ENCODE measurements at regions not wholly inside any gene's neighbourhood (a gene's known extent, or its start where the extent isn't known, plus 50 kb on each side); places are given as distances from the start of the nearest gene placed in this dataset.
"Not testable (repeated sequence)": the region's sequence is repeated elsewhere in the genome, so short reads cannot be mapped to it uniquely, and the experiment has no call there.

GRCh38 chrX:9374555-9374954 is 90.3 kb upstream of the TBL1X start:
- H3K9me3 ChIP-seq (ENCODE audit: low read depth): no peaks in the 10 kb centered on the region
- H3K4me1 ChIP-seq (ENCODE audit: low read depth): no peaks in the 10 kb centered on the region
- no peaks in the 10 kb centered on the region for H3K36me3 ChIP-seq
- H3K4me3 ChIP-seq: no peak overlapping the region
- TF ChIP-seq CTCF (IDR thresholded peaks at IDR 0.05; ENCODE audit: low read depth, low read length): no peak
- no peak overlapping the region for H3K27ac ChIP-seq
- no peaks in the 10 kb centered on the region for H3K27me3 ChIP-seq
- DNase-seq (ENCODE audit: low read depth in 1 of 2, low spot score in 1 of 2): no peak

- Histone ChIP-seq H3K4me1 (ENCODE audit: low read depth) (no peaks in the 10 kb centered on the region), H3K27ac (no peak overlapping the region), H3K27me3 (no peaks in the 10 kb centered on the region), H3K4me3 (no peak overlapping the region), H3K36me3 (no peaks in the 10 kb centered on the region), H3K9me3 (ENCODE audit: low read depth) (no peaks in the 10 kb centered on the region)
- no peak for DNase-seq (ENCODE audit: low read depth in 1 of 2, low spot score in 1 of 2)
- no peak for TF ChIP-seq CTCF (IDR thresholded peaks at IDR 0.05; ENCODE audit: low read depth, low read length)
Observed at GRCh38 chrX:9376111-9376510, 88.7 kb upstream of the TBL1X start.

- H3K27ac ChIP-seq; H3K9me3 ChIP-seq (ENCODE audit: low read depth); H3K4me3 ChIP-seq; H3K36me3 ChIP-seq; H3K4me1 ChIP-seq (ENCODE audit: low read depth); H3K27me3 ChIP-seq; DNase-seq (ENCODE audit: low read depth in 1 of 2, low spot score in 1 of 2): not testable (repeated sequence)
Observed at GRCh38 chrX:9377216-9377615, 87.6 kb upstream of the TBL1X start.

GRCh38 chrX:9378980-9379696 is 85.7 kb upstream of the TBL1X start:
- Histone ChIP-seq H3K4me3 (no peak overlapping the region), H3K36me3 (no peaks in the 10 kb centered on the region), H3K9me3 (ENCODE audit: low read depth) (no peaks in the 10 kb centered on the region), H3K27ac (no peak overlapping the region), H3K4me1 (ENCODE audit: low read depth) (no peaks in the 10 kb centered on the region), H3K27me3 (no peaks in the 10 kb centered on the region)
- no peak for TF ChIP-seq CTCF (IDR thresholded peaks at IDR 0.05; ENCODE audit: low read depth, low read length)
- DNase-seq (ENCODE audit: low read depth in 1 of 2, low spot score in 1 of 2): peak in 1 of 2 donors; percentile 71

DNA sequence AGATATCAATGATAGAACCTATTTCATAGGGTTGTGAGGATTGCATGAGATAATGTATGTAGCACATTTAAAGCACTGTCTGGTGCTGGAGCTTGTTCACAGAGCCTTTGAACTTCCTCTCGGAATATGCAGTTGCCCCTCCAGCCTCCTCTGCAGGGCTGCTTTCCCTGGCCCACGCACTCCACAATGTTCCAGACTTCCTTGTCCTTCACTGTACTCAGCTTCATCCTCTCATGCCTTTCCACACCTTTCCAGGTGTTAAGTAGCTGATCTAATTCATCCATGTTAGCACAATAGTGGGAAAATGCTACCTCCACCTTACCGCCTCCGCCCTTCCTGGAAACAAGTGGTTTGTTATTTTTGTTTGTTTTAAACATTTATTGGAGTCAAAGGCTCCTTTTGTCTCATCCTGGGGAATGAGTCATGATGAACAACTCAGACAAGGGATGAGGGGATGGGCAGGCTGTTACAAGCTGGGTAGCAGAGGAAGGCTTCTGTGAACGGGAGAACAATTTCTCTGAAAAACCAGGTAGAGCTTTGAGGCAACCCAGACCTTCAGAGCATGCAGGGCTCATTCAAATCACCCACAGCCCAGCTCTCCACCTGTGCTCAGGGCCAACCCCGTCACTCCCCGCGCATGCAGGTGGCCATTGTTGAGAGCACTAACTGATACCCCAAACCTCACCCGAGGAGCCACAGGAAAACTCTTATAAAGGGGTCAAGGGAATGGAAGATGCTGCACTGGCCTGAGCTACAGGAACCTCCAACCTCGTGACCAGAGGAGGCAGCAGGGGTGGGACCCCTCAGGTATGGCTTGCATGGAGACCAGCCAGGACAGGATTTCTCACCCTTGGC is 84.9 kb upstream of the TBL1X start:
- Histone ChIP-seq H3K4me1 (ENCODE audit: low read depth) (no peaks in the 10 kb centered on the region), H3K4me3 (no peak overlapping the region), H3K27me3 (no peaks in the 10 kb centered on the region), H3K27ac (no peak overlapping the region), H3K9me3 (ENCODE audit: low read depth) (no peaks in the 10 kb centered on the region), H3K36me3 (no peaks in the 10 kb centered on the region)
- TF ChIP-seq CTCF (IDR thresholded peaks at IDR 0.05; ENCODE audit: low read depth, low read length): no peak
- DNase-seq (ENCODE audit: low read depth in 1 of 2, low spot score in 1 of 2): peak in 1 of 2 donors; percentile 17

- H3K36me3 ChIP-seq: no peaks in the 10 kb centered on the region
- no peak for TF ChIP-seq CTCF (IDR thresholded peaks at IDR 0.05; ENCODE audit: low read depth, low read length)
Observed at GRCh38 chrX:9383655-9384054, 81.2 kb upstream of the TBL1X start.

More at GRCh38 chrX:9383655-9384054, 81.2 kb upstream of the TBL1X start:
- Histone ChIP-seq H3K27ac (no peak overlapping the region), H3K4me1 (ENCODE audit: low read depth) (no peaks in the 10 kb centered on the region), H3K9me3 (ENCODE audit: low read depth) (no peaks in the 10 kb centered on the region), H3K27me3 (no peaks in the 10 kb centered on the region), H3K4me3 (no peak overlapping the region)
- DNase-seq (ENCODE audit: low read depth in 1 of 2, low spot score in 1 of 2): no peak
